Psoas muscle (tissue), 7 donors: ENCODE measurements at regions not wholly inside any gene's neighbourhood (a gene's known extent, or its start where the extent isn't known, plus 50 kb on each side); places are given as distances from the start of the nearest gene placed in this dataset.

Experiments
- ATAC-seq, 4 donors: fragments of 200-7000 bp; cut with Tn5 transposase; one replicate each; pipeline ENCODE4 v1.9.1; 2020; ENCODE audit warnings: moderate library complexity in 3 of 4, mild to moderate bottlenecking in 2 of 4
- DNase-seq, 2 donors: peaks; one replicate each; pipeline ENCODE4 v3.0.0-alpha.2; 2020
- H3K27ac ChIP-seq: fragments of 200-600 bp; one replicate; pipeline ENCODE4 v1.8.0; 2022
- H3K27me3 ChIP-seq, 3 donors: fragments of 200-600 bp in 1 of 3; one replicate each; pipeline versions ENCODE4 v1.6.1 to v1.8.0; 2013 to 2022; ENCODE audit warnings: low read length in 2 of 3, mild to moderate bottlenecking in 2 of 3, moderate library complexity in 1 of 3; ENCODE audit not compliant: insufficient read depth in 3 of 3
- H3K36me3 ChIP-seq, 2 donors: fragments of 200-600 bp in 1 of 2; one replicate each; pipeline versions ENCODE4 v1.6.1 to v1.8.0; 2013 to 2022; ENCODE audit warnings: low read depth in 1 of 2, mild to moderate bottlenecking in 1 of 2, moderate library complexity in 1 of 2; ENCODE audit not compliant: insufficient read depth in 1 of 2
- H3K4me1 ChIP-seq: fragments of 200-600 bp; one replicate; pipeline ENCODE4 v1.8.0; 2022
- H3K4me3 ChIP-seq: fragments of 200-600 bp; one replicate; pipeline ENCODE4 v1.8.0; 2022; ENCODE audit warnings: mild to moderate bottlenecking
- H3K9me3 ChIP-seq: fragments of 200-600 bp; one replicate; pipeline ENCODE4 v1.8.0; 2022
- CTCF ChIP-seq: fragments of 200-600 bp; IDR thresholded peaks from one replicate; pipeline ENCODE4 v1.8.0; 2022; ENCODE audit warnings: antibody characterized with exemption
- WGBS, 3 donors: extraction: QIAGEN DNeasy Blood & Tissue Kit; methylation state at CpG; one replicate each; pipeline versions ENCODE4 v1.1.6 to v1.1.7; 2013; 5-methylcytosine and 5-hydroxymethylcytosine counted together
- intact Hi-C, 2 donors: fragments of 100-400 bp; cut with DNase I; formaldehyde crosslinking; loops; one replicate each; pipeline versions ENCODE4 v1.11.0 to v1.14.2; 2022
- donor health status: healthy with polysubstance abuse.
- donor health status: DM: no; HTN: no; CAD: no; lungs with moderate emphysema.
- donor health status: Bipolar disorder and iron deficiency.
- donor health status: healthy.
- donor health status: DM: yes; HTN: yes; CAD: no.
- donor health status: DM: no; HTN: no; CAD: no.
- donor health status: DM: yes; HTN: yes; CAD: no.

GRCh38 chr21:38937844-38938243 is 132.1 kb downstream of the ETS2 start:
- intact Hi-C loops, result no loop called here
- no peak for DNase-seq
- no peak for TF ChIP-seq CTCF
- no peak overlapping the region for H3K27ac ChIP-seq
- H3K36me3 ChIP-seq, result no peaks in the 10 kb centered on the region
- H3K9me3 ChIP-seq, result no peaks in the 10 kb centered on the region
- H3K4me1 ChIP-seq, result no peaks in the 10 kb centered on the region
- H3K4me3 ChIP-seq, result no peak overlapping the region
- 78 to 94% (median 91%) methylated on average over 3 of the region's 3 CpGs for WGBS, 3 donors
- no peak for ATAC-seq
- no peaks in the 10 kb centered on the region for H3K27me3 ChIP-seq

- Histone ChIP-seq H3K4me3 (no peak overlapping the region), H3K27ac (no peak overlapping the region), H3K9me3 (no peaks in the 10 kb centered on the region), H3K4me1 (no peaks in the 10 kb centered on the region), H3K27me3 (no peaks in the 10 kb centered on the region), H3K36me3 (no peaks in the 10 kb centered on the region)
- no peak for TF ChIP-seq CTCF
- DNase-seq (no peak), ATAC-seq (no peak)
- intact Hi-C loops, result no loop called here
- WGBS, 3 donors, result 94 to 97% (median 96%) methylated on average over 4 of the region's 4 CpGs
These were observed 131.6 kb downstream of the ETS2 start for GRCh38 chr21:38937286-38937790.

GRCh38 chr21:38936240-38936639 is 130.5 kb downstream of the ETS2 start:
- intact Hi-C loops, result no loop called here
- WGBS, 3 donors, result 72 to 74% (median 73%) methylated on average over 4 of the region's 4 CpGs
- Histone ChIP-seq H3K4me1 (no peaks in the 10 kb centered on the region), H3K9me3 (no peaks in the 10 kb centered on the region), H3K27me3 (no peaks in the 10 kb centered on the region), H3K36me3 (no peaks in the 10 kb centered on the region), H3K27ac (no peak overlapping the region), H3K4me3 (no peak overlapping the region)
- ATAC-seq, result peak in 2 of 4 donors; percentile 33 to 65
- no peak for DNase-seq
- TF ChIP-seq CTCF, result no peak

- no peak overlapping the region for H3K4me3 ChIP-seq
- no peaks in the 10 kb centered on the region for H3K9me3 ChIP-seq
- H3K27me3 ChIP-seq, result no peaks in the 10 kb centered on the region
- no peak for TF ChIP-seq CTCF
- no peak overlapping the region for H3K27ac ChIP-seq
- H3K36me3 ChIP-seq, result no peaks in the 10 kb centered on the region
- intact Hi-C loops, result no loop called here
- ATAC-seq (no peak), DNase-seq (no peak)
- H3K4me1 ChIP-seq, result no peaks in the 10 kb centered on the region
- 86 to 94% (median 91%) methylated on average over 10 of the region's 10 CpGs for WGBS, 3 donors
These were observed 128.0 kb downstream of the ETS2 start for GRCh38 chr21:38933731-38934130.

- DNase-seq (no peak), ATAC-seq (no peak)
- no peak overlapping the region for H3K27ac ChIP-seq
- no peak overlapping the region for H3K4me3 ChIP-seq
- peaks cover 5% of the 10 kb centered on the region for H3K4me1 ChIP-seq
- no peaks in the 10 kb centered on the region for H3K9me3 ChIP-seq
- H3K36me3 ChIP-seq, result no peaks in the 10 kb centered on the region
- WGBS, 3 donors, result 84 to 93% (median 93%) methylated on average over 3 of the region's 3 CpGs
- no peaks in the 10 kb centered on the region for H3K27me3 ChIP-seq
- TF ChIP-seq CTCF, result no peak
- intact Hi-C loops, result no loop called here
These were observed 125.6 kb downstream of the ETS2 start for GRCh38 chr21:38931291-38931690.
